ENCODE measurements at regions not wholly inside any gene's neighbourhood (a gene's known extent, or its start where the extent isn't known, plus 50 kb on each side); places are given as distances from the start of the nearest gene placed in this dataset.

DNA sequence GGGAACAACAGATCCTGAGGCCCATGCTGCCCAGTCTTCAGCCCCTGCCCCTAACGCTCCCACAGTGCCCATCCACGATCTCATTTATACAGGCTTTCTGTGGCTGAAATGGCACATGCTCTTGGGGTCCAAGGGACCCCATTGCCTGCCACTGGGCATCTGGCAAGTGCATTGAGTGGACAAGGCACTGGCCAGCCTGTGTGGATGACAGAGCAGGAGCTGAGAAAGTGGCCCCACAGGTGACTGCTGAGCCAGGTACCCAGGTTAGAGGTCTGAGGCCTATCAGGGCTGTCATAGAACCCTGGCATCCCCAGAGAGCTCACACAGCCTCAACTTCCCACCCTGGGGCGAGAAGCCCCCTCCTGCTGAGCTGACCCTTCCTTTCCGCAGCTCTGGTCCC is 86.0 kb upstream of the NXT1 start:
- no peak for ATAC-seq (ENCODE audit: low read depth)
- dilution Hi-C loops (cut with HindIII; ENCODE audit: low sequenced_read_pairs, unreplicated experiment): no loop called here
- no peak overlapping the region for H4K91ac ChIP-seq (ENCODE audit: insufficient read depth, low read depth, low read length)
- no peak overlapping the region for H3K9ac ChIP-seq (ENCODE audit: low read depth, low read length)
- no peak overlapping the region for H3K4ac ChIP-seq (ENCODE audit: low read depth, low read length)
- 73% methylated on average over 4 of the region's 4 CpGs; no CpG with 5 or more reads in 1 of the 2 experiments for WGBS, 2 experiments (ENCODE audit: extremely low coverage in 2 of 2, insufficient read length in 1 of 2)
- no peak overlapping the region for H2AFZ ChIP-seq (replicated peaks; ENCODE audit: low read length, poor library complexity)
- no peak overlapping the region for H3K27ac ChIP-seq (ENCODE audit: insufficient read depth, low read length)
- H3K4me1 ChIP-seq (ENCODE audit: control insufficient read depth, insufficient read depth, low read length): peaks cover 1% of the 10 kb centered on the region
- no peaks in the 10 kb centered on the region for H3K79me1 ChIP-seq (ENCODE audit: low read depth in 1 of 2, low read length in 2 of 2)
- H2BK120ac ChIP-seq (ENCODE audit: low read depth, low read length): no peak overlapping the region
- no peaks in the 10 kb centered on the region for H3K27me3 ChIP-seq (ENCODE audit: control insufficient read depth, insufficient read depth, low read length)
- H2AK5ac ChIP-seq (ENCODE audit: low read depth, low read length): no peak overlapping the region
- no peaks in the 10 kb centered on the region for H4K20me1 ChIP-seq (ENCODE audit: insufficient read depth, low read length)
- ChIA-PET CTCF (no interaction called here), POLR2A (ENCODE audit: unreplicated experiment) (no interaction called here)
- H3K18ac ChIP-seq (ENCODE audit: low read depth, low read length): no peak overlapping the region
- no peak overlapping the region for H3K4me2 ChIP-seq (ENCODE audit: low read depth, low read length)
- TF ChIP-seq BHLHE40 (IDR thresholded peaks at IDR 0.05; ENCODE audit: low read depth, low read length): no peak
- no peak for TF ChIP-seq RAD21 (IDR thresholded peaks at IDR 0.05; ENCODE audit: low read length)
- TF ChIP-seq SMC3 (IDR thresholded peaks at IDR 0.05; ENCODE audit: low read depth, low read length): no peak
- TF ChIP-seq NFE2L2 (IDR thresholded peaks at IDR 0.05; ENCODE audit: low read depth, low read length): no peak
- TF ChIP-seq, protein P1, sequence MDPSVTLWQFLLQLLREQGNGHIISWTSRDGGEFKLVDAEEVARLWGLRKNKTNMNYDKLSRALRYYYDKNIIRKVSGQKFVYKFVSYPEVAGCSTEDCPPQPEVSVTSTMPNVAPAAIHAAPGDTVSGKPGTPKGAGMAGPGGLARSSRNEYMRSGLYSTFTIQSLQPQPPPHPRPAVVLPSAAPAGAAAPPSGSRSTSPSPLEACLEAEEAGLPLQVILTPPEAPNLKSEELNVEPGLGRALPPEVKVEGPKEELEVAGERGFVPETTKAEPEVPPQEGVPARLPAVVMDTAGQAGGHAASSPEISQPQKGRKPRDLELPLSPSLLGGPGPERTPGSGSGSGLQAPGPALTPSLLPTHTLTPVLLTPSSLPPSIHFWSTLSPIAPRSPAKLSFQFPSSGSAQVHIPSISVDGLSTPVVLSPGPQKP (IDR thresholded peaks at IDR 0.05; ENCODE audit: borderline replicate concordance, low read depth, low read length): no peak
- TF ChIP-seq MXI1 (IDR thresholded peaks at IDR 0.05; ENCODE audit: borderline replicate concordance, low read depth, low read length): no peak
- no peak for TF ChIP-seq MAZ (IDR thresholded peaks at IDR 0.05; ENCODE audit: borderline replicate concordance, low read depth, low read length)
- TF ChIP-seq RCOR1 (IDR thresholded peaks at IDR 0.05; ENCODE audit: insufficient replicate concordance, low read length): no peak
- no peak for TF ChIP-seq CHD1 (IDR thresholded peaks at IDR 0.05; ENCODE audit: low read depth, low read length)
- no peaks in the 10 kb centered on the region for H3K9me1 ChIP-seq (ENCODE audit: insufficient read depth, low read length)
- no peak overlapping the region for H3K56ac ChIP-seq (ENCODE audit: extremely low read depth, insufficient read depth, low read length)
- in situ Hi-C loops (cut with MboI; ENCODE audit: low sequenced_read_pairs): no loop called here
- H2BK5ac ChIP-seq (ENCODE audit: low read depth, low read length, poor library complexity, severe bottlenecking): no peak overlapping the region
- intact Hi-C loops (cut with micrococcal nuclease): no loop called here
- peaks cover 4% of the 10 kb centered on the region for H3K9me3 ChIP-seq (ENCODE audit: control insufficient read depth, insufficient read depth, low read length)
- H2BK15ac ChIP-seq (ENCODE audit: low read depth, low read length): no peak overlapping the region
- H3K36me3 ChIP-seq (ENCODE audit: control insufficient read depth, insufficient read depth, low read length): no peaks in the 10 kb centered on the region
- H3K4me3 ChIP-seq (ENCODE audit: insufficient read depth, low read depth, low read length): no peak overlapping the region
- DNase-seq: no peak
- H2BK20ac ChIP-seq (ENCODE audit: low read depth, low read length): no peak overlapping the region
- H4K5ac ChIP-seq (ENCODE audit: low read depth, low read length): no peak overlapping the region
- H4K8ac ChIP-seq (ENCODE audit: low read depth in 2 of 2, low read length in 2 of 2): no peak overlapping the region
- no peak overlapping the region for H3K23ac ChIP-seq (ENCODE audit: low read depth, low read length)
- no TSS peak for BruUV-seq (replicated peaks)
- H2AK9ac ChIP-seq (replicated peaks; ENCODE audit: low read depth, low read length, poor library complexity): no peak overlapping the region
- H3K14ac ChIP-seq (replicated peaks; ENCODE audit: low read depth, low read length): no peak overlapping the region
